RWPE1 (cell line): ENCODE measurements at regions not wholly inside any gene's neighbourhood (a gene's known extent, or its start where the extent isn't known, plus 50 kb on each side); places are given as distances from the start of the nearest gene placed in this dataset.

Source experiments
- CTCF ChIA-PET: fragments of 350-600 bp; sonication (Branson Sonifier 250); formaldehyde crosslinking; extraction: SDS; loops from one replicate; lab custom pipeline; 2021; lab: Yijun Ruan, JAX
- POLR2A ChIA-PET: fragments of 400-600 bp; formaldehyde crosslinking; extraction: SDS; loops from one replicate; lab custom pipeline; 2020; ENCODE audit warnings: antibody characterized with exemption; ENCODE audit not compliant: low non-redundant PET; lab: Yijun Ruan, JAX
- DNase-seq: peaks from one replicate; pipeline ENCODE4 v3.0.0; 2012; ENCODE audit warnings: low spot score
- H3K27ac ChIP-seq: fragments of 450-650 bp; 2 replicates; pipeline ENCODE4 v1.5.1; 2017
- TF ChIP-seq, protein P1 (sequence below): fragments of 450-650 bp; conservative IDR thresholded peaks from 2 replicates; pipeline ENCODE4 v1.5.1; 2017; ENCODE audit warnings: low read depth, mild to moderate bottlenecking

- H3K27ac ChIP-seq: no peak overlapping the region
- POLR2A ChIA-PET: no interaction called here
- TF ChIP-seq, protein P1, sequence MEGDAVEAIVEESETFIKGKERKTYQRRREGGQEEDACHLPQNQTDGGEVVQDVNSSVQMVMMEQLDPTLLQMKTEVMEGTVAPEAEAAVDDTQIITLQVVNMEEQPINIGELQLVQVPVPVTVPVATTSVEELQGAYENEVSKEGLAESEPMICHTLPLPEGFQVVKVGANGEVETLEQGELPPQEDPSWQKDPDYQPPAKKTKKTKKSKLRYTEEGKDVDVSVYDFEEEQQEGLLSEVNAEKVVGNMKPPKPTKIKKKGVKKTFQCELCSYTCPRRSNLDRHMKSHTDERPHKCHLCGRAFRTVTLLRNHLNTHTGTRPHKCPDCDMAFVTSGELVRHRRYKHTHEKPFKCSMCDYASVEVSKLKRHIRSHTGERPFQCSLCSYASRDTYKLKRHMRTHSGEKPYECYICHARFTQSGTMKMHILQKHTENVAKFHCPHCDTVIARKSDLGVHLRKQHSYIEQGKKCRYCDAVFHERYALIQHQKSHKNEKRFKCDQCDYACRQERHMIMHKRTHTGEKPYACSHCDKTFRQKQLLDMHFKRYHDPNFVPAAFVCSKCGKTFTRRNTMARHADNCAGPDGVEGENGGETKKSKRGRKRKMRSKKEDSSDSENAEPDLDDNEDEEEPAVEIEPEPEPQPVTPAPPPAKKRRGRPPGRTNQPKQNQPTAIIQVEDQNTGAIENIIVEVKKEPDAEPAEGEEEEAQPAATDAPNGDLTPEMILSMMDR: no peak
- no peak for DNase-seq
- CTCF ChIA-PET: no interaction called here
Observed at GRCh38 chr6:15985379-15985959, 143.4 kb upstream of the MYLIP start.

DNA sequence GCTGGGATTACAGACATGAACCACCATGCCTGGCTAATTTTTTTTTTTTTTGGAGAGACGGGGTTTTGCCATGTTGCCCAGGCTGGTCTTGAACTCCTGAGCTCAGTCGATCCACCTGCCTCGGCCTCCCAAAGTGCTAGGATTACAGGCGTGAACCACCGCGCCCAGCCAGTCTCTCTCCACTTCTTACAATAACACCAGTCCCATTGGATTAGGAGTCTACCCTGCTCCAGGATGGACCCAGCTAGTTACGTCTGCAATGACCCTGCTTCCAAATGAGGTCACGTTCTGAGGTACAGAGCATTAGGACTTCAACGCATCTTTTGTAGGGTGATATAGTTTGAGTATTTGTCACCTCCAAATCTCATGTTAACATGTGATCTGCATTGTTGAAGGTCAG is 146.9 kb upstream of the MYLIP start:
- no peak for DNase-seq
- TF ChIP-seq, protein P1: no peak
- H3K27ac ChIP-seq: no peak overlapping the region
- POLR2A ChIA-PET: no interaction called here
- CTCF ChIA-PET: no interaction called here

DNA sequence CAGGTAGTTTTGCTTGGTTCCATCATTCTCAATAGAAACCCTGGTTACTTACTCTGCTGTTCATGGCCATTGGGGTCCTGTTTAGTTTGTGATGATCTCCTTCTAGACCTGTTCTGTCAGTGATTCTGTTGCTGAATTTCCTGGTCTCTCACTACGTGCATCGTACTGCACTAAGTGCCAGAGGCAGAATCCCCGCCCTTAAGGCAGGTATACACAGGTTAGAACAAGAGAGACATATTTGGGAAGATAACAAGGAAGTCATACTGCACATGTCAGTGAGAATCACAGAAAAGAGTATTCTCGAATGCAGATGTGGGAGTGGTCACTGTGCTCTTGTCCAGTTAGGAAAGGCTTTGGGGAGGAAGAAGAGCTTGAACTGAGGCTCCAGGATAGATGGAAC is 148.1 kb upstream of the MYLIP start:
- CTCF ChIA-PET: no interaction called here
- H3K27ac ChIP-seq: no peak overlapping the region
- TF ChIP-seq, protein P1: no peak
- POLR2A ChIA-PET: no interaction called here
- peak; percentile 31 for DNase-seq

- POLR2A ChIA-PET: no interaction called here
- no peak overlapping the region for H3K27ac ChIP-seq
- TF ChIP-seq, protein P1: no peak
- DNase-seq: no peak
- CTCF ChIA-PET: interaction anchor here (0.6 kb wide), 1 partner anchor 70 kb away, joined by 4 read pairs; no protein-coding TSS in a partner anchor
Observed at GRCh38 chr6:15978426-15978825, 150.5 kb upstream of the MYLIP start.

- no peak overlapping the region for H3K27ac ChIP-seq
- POLR2A ChIA-PET: no interaction called here
- CTCF ChIA-PET: interaction anchor here (0.5 kb wide), 1 partner anchor 156 kb away, joined by 3 read pairs; no protein-coding TSS in a partner anchor
- DNase-seq: no peak
- TF ChIP-seq, protein P1: no peak
Observed at GRCh38 chr6:15977050-15977449, 151.8 kb upstream of the MYLIP start.

- ChIA-PET CTCF (interaction anchor here (0.6 kb wide), 2 partner anchors 80 to 488 kb away, joined by 3 to 7 read pairs; no protein-coding TSS in a partner anchor), POLR2A (no interaction called here)
- TF ChIP-seq, protein P1: no peak
Observed at GRCh38 chr6:15974817-15975216, 154.1 kb upstream of the MYLIP start.

More at GRCh38 chr6:15974817-15975216, 154.1 kb upstream of the MYLIP start:
- no peak for DNase-seq
- H3K27ac ChIP-seq: no peak overlapping the region
